GM12892 (cell line): ENCODE measurements at regions not wholly inside any gene's neighbourhood (a gene's known extent, or its start where the extent isn't known, plus 50 kb on each side); places are given as distances from the start of the nearest gene placed in this dataset.

Source experiments
- POLR2A ChIP-seq: IDR thresholded peaks from 2 replicates; pipeline ENCODE4 v1.6.1; 2011; ENCODE audit warnings: low read depth, low read length, control low read depth
- POLR2AphosphoS5 ChIP-seq: IDR thresholded peaks from 2 replicates; pipeline ENCODE4 v1.6.1; 2011; ENCODE audit warnings: low read depth, low read length, control low read depth

GRCh38 chr3:118823626-118824025 lies 211.0 kb downstream of the IGSF11 start:
- TF ChIP-seq POLR2A (no peak), POLR2AphosphoS5 (no peak)
